Mucosa of descending colon (tissue), 3 donors: ENCODE measurements at regions not wholly inside any gene's neighbourhood (a gene's known extent, or its start where the extent isn't known, plus 50 kb on each side); places are given as distances from the start of the nearest gene placed in this dataset.

Experiments used
- ATAC-seq: fragments of 200-7000 bp; cut with Tn5 transposase; one replicate; pipeline ENCODE4 v1.9.1; 2020; ENCODE audit warnings: mild to moderate bottlenecking, moderate library complexity
- DNase-seq, 3 donors: peaks; one replicate each; pipeline ENCODE4 v3.0.0-alpha.2; 2020
- H3K36me3 ChIP-seq: fragments of 200-600 bp; one replicate; pipeline ENCODE4 v1.8.0; 2021; ENCODE audit warnings: low read depth, mild to moderate bottlenecking
- H3K4me1 ChIP-seq: fragments of 200-600 bp; one replicate; pipeline ENCODE4 v1.8.0; 2021; ENCODE audit warnings: low read depth, mild to moderate bottlenecking
- H3K4me3 ChIP-seq: fragments of 200-600 bp; one replicate; pipeline ENCODE4 v1.8.0; 2021; ENCODE audit warnings: mild to moderate bottlenecking
- H3K9me3 ChIP-seq: fragments of 200-600 bp; one replicate; pipeline ENCODE4 v1.8.0; 2021; ENCODE audit warnings: mild to moderate bottlenecking
- CTCF ChIP-seq: fragments of 200-600 bp; IDR thresholded peaks from one replicate; pipeline ENCODE4 v1.8.0; 2022; ENCODE audit warnings: antibody characterized with exemption, mild to moderate bottlenecking
- intact Hi-C, 2 donors: fragments of 100-400 bp; cut with DNase I in 1 of 2; cut with micrococcal nuclease in 1 of 2; formaldehyde crosslinking; loops; one replicate each; pipeline versions ENCODE4 v1.11.0 to v1.11.1; 2022; cut with DNase I, micrococcal nuclease
- donor health status: DM: no; HTN: no; CAD: no; lungs with moderate emphysema.
- donor health status: DM: no; HTN: no; CAD: no.
- donor health status: DM: no; HTN: yes; CAD: no.

GRCh38 chr9:74120470-74120869 lies 376.7 kb upstream of the RORB start:
- Histone ChIP-seq H3K36me3 (no peaks in the 10 kb centered on the region), H3K4me1 (no peaks in the 10 kb centered on the region), H3K4me3 (no peak overlapping the region), H3K9me3 (no peaks in the 10 kb centered on the region)
- no peak for ATAC-seq
- TF ChIP-seq CTCF = no peak
- no peak for DNase-seq
- intact Hi-C loops = no loop called here

GRCh38 chr9:74122216-74122615 lies 374.9 kb upstream of the RORB start:
- H3K4me1 ChIP-seq = no peaks in the 10 kb centered on the region
- intact Hi-C loops = no loop called here
- no peak for TF ChIP-seq CTCF
- no peak for DNase-seq
- no peak for ATAC-seq
- H3K4me3 ChIP-seq = no peak overlapping the region
- no peaks in the 10 kb centered on the region for H3K36me3 ChIP-seq
- no peaks in the 10 kb centered on the region for H3K9me3 ChIP-seq

- ATAC-seq = no peak
- H3K4me3 ChIP-seq = no peak overlapping the region
- no peak for TF ChIP-seq CTCF
- no peaks in the 10 kb centered on the region for H3K9me3 ChIP-seq
- intact Hi-C loops = no loop called here
- H3K36me3 ChIP-seq = no peaks in the 10 kb centered on the region
- no peaks in the 10 kb centered on the region for H3K4me1 ChIP-seq
- no peak for DNase-seq
These were observed 374.5 kb upstream of the RORB start for GRCh38 chr9:74122661-74123060.

- DNase-seq (no peak), ATAC-seq (no peak)
- Histone ChIP-seq H3K4me3 (no peak overlapping the region), H3K9me3 (no peaks in the 10 kb centered on the region), H3K36me3 (no peaks in the 10 kb centered on the region), H3K4me1 (no peaks in the 10 kb centered on the region)
- no peak for TF ChIP-seq CTCF
- intact Hi-C loops = no loop called here
These were observed 371.2 kb upstream of the RORB start for GRCh38 chr9:74125941-74126340.

- H3K4me3 ChIP-seq = no peak overlapping the region
- H3K9me3 ChIP-seq = no peaks in the 10 kb centered on the region
- no peak for TF ChIP-seq CTCF
- no peaks in the 10 kb centered on the region for H3K4me1 ChIP-seq
- H3K36me3 ChIP-seq = no peaks in the 10 kb centered on the region
- ATAC-seq (no peak), DNase-seq (peak in 1 of 3 donors; percentile 27)
- intact Hi-C loops = no loop called here
These were observed 364.1 kb upstream of the RORB start for GRCh38 chr9:74132986-74133385.

- intact Hi-C loops = no loop called here
- no peak for ATAC-seq
These were observed 363.2 kb upstream of the RORB start for GRCh38 chr9:74133921-74134320.

More at GRCh38 chr9:74133921-74134320, 363.2 kb upstream of the RORB start:
- no peak for DNase-seq
- Histone ChIP-seq H3K9me3 (no peaks in the 10 kb centered on the region), H3K36me3 (no peaks in the 10 kb centered on the region), H3K4me1 (no peaks in the 10 kb centered on the region), H3K4me3 (no peak overlapping the region)
- TF ChIP-seq CTCF = no peak
